ENCODE measurements at regions not wholly inside any gene's neighbourhood (a gene's known extent, or its start where the extent isn't known, plus 50 kb on each side); places are given as distances from the start of the nearest gene placed in this dataset.

DNA sequence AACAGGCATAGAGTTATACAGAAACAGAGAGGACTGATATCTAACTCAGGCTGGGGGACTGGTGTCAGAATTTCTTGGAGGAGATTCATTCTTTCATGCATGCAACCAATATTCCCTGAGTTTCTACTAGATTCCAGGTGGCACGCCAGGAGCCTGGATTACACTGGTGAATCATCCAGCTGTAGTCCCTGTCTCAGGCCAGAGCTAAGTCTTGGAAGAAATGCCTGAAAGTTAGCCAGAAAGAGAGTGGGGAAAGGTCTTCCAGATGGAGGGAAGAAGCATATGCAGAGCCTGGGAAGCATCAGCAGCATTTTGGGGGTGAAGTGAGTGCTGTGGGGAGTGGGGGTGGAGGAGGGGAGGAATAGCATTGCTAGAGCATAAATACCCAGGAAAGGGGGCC lies 239.1 kb downstream of the OMA1 start:
- H3K4me3 Mint-ChIP-seq: no peak overlapping the region
- H3K27me3 Mint-ChIP-seq (ENCODE audit: low read depth): no peaks in the 10 kb centered on the region
- no peaks in the 10 kb centered on the region for H3K36me3 Mint-ChIP-seq (ENCODE audit: low read depth)
- no peaks in the 10 kb centered on the region for H3K4me1 Mint-ChIP-seq
- H3K9me3 Mint-ChIP-seq: no peaks in the 10 kb centered on the region
- TF ChIP-seq, protein P1, sequence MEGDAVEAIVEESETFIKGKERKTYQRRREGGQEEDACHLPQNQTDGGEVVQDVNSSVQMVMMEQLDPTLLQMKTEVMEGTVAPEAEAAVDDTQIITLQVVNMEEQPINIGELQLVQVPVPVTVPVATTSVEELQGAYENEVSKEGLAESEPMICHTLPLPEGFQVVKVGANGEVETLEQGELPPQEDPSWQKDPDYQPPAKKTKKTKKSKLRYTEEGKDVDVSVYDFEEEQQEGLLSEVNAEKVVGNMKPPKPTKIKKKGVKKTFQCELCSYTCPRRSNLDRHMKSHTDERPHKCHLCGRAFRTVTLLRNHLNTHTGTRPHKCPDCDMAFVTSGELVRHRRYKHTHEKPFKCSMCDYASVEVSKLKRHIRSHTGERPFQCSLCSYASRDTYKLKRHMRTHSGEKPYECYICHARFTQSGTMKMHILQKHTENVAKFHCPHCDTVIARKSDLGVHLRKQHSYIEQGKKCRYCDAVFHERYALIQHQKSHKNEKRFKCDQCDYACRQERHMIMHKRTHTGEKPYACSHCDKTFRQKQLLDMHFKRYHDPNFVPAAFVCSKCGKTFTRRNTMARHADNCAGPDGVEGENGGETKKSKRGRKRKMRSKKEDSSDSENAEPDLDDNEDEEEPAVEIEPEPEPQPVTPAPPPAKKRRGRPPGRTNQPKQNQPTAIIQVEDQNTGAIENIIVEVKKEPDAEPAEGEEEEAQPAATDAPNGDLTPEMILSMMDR (IDR thresholded peaks at IDR 0.05; ENCODE audit: unreplicated experiment in 3 of 3): no peak
- H3K27ac Mint-ChIP-seq: no peak overlapping the region

DNA sequence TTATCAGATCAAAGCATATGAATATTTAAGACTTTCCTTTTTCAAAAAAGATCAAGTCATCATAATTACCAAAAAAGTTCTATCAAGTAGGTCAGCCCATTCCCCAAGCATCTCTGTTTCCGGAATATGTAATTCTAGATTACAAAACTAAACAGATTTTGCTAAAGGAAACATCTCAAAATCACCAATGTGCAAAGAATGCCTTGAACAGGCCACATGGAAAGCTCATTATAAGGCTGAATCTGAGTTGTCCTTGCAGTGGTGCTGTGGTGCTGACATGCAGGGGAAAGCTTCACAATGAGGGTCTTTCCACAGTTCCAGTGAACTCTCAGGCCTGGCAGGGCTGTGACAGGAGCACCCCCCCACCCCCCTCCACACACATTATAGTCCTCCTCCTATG lies 240.9 kb downstream of the OMA1 start:
- no peaks in the 10 kb centered on the region for H3K9me3 Mint-ChIP-seq
- H3K36me3 Mint-ChIP-seq (ENCODE audit: low read depth): no peaks in the 10 kb centered on the region
- H3K27ac Mint-ChIP-seq: no peak overlapping the region
- H3K4me1 Mint-ChIP-seq: no peaks in the 10 kb centered on the region
- no peak overlapping the region for H3K4me3 Mint-ChIP-seq
- TF ChIP-seq, protein P1 (IDR thresholded peaks at IDR 0.05; ENCODE audit: unreplicated experiment in 3 of 3): no peak
- H3K27me3 Mint-ChIP-seq (ENCODE audit: low read depth): peaks cover 4% of the 10 kb centered on the region

DNA sequence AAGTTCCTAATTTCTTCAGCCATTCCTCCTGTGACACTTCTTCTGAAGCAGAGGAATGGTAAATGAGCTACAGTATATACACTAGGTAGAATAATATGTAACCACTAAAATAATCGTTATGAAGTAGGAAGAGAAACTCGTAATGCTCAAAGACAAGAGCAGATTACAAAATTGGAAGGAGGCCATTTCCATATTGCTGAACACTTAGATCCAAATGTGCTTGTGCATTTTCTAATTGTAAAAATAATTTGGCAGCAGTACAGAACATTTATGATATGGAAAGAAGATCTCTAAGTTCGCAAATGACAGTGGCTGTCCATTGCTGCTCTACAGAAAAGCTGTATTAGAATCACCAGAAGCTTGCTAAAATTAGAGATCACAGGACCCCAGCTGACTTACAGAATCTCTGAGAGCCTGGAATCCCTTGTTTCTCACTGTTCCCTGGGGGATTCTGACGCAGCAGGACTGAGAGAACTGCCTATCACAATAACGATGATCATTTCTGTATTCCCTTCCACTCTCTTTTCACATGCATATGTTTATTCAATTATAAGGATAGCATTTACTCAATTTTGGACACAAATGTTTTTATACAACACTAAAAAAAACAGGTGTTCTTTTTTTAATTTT lies 242.1 kb downstream of the OMA1 start:
- no peaks in the 10 kb centered on the region for H3K36me3 Mint-ChIP-seq (ENCODE audit: low read depth)
- TF ChIP-seq, protein P1 (IDR thresholded peaks at IDR 0.05; ENCODE audit: unreplicated experiment in 3 of 3): no peak

DNA sequence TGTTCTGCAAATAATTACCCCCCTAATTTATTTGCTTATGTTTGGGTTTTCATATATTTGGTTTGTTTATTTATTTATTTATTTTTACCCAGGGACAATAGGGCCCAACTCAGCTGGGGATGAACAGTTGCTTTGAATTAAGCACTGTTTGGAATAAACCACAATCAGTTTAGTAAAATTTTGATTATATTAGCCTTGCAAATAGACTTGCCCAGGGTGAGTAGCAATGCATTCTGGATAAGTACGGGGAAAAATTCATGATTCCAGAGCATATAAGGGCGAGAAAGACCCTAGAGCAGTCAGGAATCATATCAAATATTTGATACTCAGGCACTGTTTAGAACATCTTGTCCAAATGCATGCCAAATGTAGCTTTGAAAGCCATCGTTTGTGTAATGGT lies 242.7 kb downstream of the OMA1 start:
- Mint-ChIP-seq H3K4me3 (no peak overlapping the region), H3K9me3 (no peaks in the 10 kb centered on the region), H3K27me3 (ENCODE audit: low read depth) (peaks cover 4% of the 10 kb centered on the region), H3K27ac (no peak overlapping the region), H3K4me1 (no peaks in the 10 kb centered on the region), H3K36me3 (ENCODE audit: low read depth) (no peaks in the 10 kb centered on the region)
- TF ChIP-seq, protein P1 (IDR thresholded peaks at IDR 0.05; ENCODE audit: unreplicated experiment in 3 of 3): no peak

More for the DNA sequence above, 242.1 kb downstream of the OMA1 start:
- Mint-ChIP-seq H3K9me3 (no peaks in the 10 kb centered on the region), H3K27ac (no peak overlapping the region), H3K4me3 (no peak overlapping the region), H3K4me1 (no peaks in the 10 kb centered on the region), H3K27me3 (ENCODE audit: low read depth) (peaks cover 4% of the 10 kb centered on the region)

DNA sequence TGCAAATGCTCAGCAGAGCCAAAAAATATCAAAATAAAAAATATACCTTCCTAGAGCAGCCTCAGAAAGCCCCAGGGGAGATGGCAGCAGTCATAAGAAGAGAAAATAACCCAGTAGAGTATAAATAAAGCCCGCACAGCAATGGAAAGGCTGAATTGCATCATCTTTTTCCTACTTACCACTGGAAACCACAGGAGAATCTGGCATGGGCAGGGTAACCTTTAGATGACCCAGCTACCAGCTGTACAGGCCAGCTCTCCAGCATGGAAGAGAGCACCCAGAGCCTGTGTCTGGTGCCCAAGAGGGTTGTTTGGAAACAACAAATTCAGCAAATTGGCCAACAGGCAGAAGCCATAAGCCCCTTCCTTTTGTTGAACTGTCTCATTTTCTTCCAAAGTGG lies 253.1 kb downstream of the OMA1 start:
- TF ChIP-seq, protein P1 (IDR thresholded peaks at IDR 0.05; ENCODE audit: unreplicated experiment in 3 of 3): no peak
- no peaks in the 10 kb centered on the region for H3K27me3 Mint-ChIP-seq (ENCODE audit: low read depth)
- no peaks in the 10 kb centered on the region for H3K4me1 Mint-ChIP-seq
- no peak overlapping the region for H3K27ac Mint-ChIP-seq
- H3K9me3 Mint-ChIP-seq: no peaks in the 10 kb centered on the region
- H3K36me3 Mint-ChIP-seq (ENCODE audit: low read depth): no peaks in the 10 kb centered on the region
- no peak overlapping the region for H3K4me3 Mint-ChIP-seq

DNA sequence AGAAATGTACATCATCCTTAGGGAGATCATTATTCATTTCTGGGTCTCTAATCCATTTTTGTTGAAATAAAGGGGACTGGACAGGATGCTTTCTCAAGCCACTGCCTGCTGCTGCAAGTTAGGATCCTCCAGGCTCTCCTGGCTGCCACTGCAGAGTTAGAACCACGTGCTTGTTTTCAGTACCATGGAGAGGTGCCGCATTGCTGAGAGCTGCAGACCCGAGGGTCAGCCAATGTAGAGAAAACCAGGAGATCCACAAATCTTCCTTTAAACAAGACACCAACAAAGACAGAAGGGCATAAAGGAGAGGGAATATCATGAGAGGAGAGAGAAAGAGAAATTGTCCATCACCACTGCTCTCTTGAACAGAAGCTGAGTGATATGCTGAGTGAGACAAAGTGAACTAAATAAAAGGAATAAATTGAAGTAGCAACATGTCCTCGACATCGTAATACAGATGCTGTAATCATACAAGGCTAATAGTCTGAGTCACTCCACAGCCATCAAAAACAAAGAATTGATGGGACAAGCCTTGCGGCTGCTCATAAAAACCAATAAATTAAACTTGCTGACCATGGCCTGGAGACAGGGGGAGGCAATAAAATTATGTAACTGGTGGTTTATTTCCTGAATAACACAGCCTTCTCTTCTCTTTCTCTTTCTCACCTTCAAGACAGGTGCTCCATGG lies 255.7 kb downstream of the OMA1 start:
- no peak overlapping the region for H3K4me3 Mint-ChIP-seq
- H3K36me3 Mint-ChIP-seq (ENCODE audit: low read depth): no peaks in the 10 kb centered on the region
- no peaks in the 10 kb centered on the region for H3K9me3 Mint-ChIP-seq
- no peaks in the 10 kb centered on the region for H3K27me3 Mint-ChIP-seq (ENCODE audit: low read depth)
- TF ChIP-seq, protein P1 (IDR thresholded peaks at IDR 0.05; ENCODE audit: unreplicated experiment in 3 of 3): no peak
- H3K27ac Mint-ChIP-seq: no peak overlapping the region
- H3K4me1 Mint-ChIP-seq: no peaks in the 10 kb centered on the region

Measured in nephron (organoid).